ENCODE measurements at regions not wholly inside any gene's neighbourhood (a gene's known extent, or its start where the extent isn't known, plus 50 kb on each side); places are given as distances from the start of the nearest gene placed in this dataset.

DNA sequence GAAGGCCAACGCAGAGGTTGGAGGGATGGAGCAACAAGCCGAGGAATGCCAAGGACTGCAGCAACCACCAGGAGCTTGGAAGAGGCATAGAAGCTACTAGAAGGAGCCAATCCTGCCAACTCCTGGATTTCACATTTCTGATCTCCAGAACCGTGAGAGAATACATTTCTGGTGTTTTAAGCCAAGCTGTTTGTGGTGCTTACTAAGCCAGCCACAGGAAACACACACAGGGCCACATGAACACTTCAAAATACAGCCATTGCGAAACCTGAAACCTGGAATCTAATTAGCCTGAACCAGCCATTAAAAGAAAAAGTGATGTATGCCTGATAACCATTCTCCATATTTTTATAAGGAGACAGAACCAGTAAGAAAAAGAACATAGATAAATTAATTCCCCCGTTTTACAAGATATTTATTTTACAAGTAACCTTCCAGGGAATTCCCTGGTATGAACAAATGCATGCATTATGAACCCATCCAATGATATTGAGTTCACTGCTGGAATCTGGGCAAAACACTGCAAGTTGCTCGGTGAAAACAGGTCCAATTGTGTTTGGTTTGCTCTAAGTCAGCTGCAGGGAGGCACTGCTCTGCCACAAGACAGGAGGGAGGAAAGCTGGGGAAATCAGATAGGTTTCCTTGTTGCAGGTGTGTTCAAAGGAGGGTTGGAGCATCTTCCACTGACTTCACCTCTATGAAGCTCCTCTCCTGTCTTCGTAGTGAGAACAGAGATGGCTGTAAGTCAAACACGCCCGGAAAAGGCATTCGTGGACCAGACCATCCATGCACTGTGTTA lies 70.2 kb downstream of the ETS2 start:
- H3K27me3 ChIP-seq (ENCODE audit: control insufficient read depth, insufficient read depth, low read length), result no peaks in the 10 kb centered on the region
- CTCF ChIA-PET, result no interaction called here

More for the DNA sequence above, 70.2 kb downstream of the ETS2 start:
- POLR2A ChIA-PET, result no interaction called here
- Histone ChIP-seq H3K9me3 (ENCODE audit: control insufficient read depth, insufficient read depth, low read depth, low read length) (no peaks in the 10 kb centered on the region), H3K36me3 (ENCODE audit: control insufficient read depth, insufficient read depth, low read length) (no peaks in the 10 kb centered on the region), H3K4me1 (ENCODE audit: control insufficient read depth, insufficient read depth, low read length) (no peaks in the 10 kb centered on the region), H3K27ac (ENCODE audit: low read length) (no peak overlapping the region), H3K4me3 (ENCODE audit: low read depth in 2 of 2, low read length in 2 of 2) (no peak overlapping the region)
- ATAC-seq (no peak), DNase-seq (ENCODE audit: low read depth, low spot score) (no peak)
- BruUV-seq (replicated peaks), result no TSS peak
- in situ Hi-C loops (cut with HindIII; ENCODE audit: low pct_unique_long_range_greater_than_20kb, low sequenced_read_pairs) (no loop called here), intact Hi-C loops (cut with micrococcal nuclease; ENCODE audit: unreplicated experiment) (no loop called here)
- TF ChIP-seq TCF7L2 (IDR thresholded peaks at IDR 0.05; ENCODE audit: low read depth, low read length) (no peak), POLR2AphosphoS5 (IDR thresholded peaks at IDR 0.05; ENCODE audit: low read depth, low read length) (no peak), SIN3A (IDR thresholded peaks at IDR 0.05; ENCODE audit: borderline replicate concordance, insufficient read depth, low read depth, low read length) (no peak)
- TF ChIP-seq, protein P1, sequence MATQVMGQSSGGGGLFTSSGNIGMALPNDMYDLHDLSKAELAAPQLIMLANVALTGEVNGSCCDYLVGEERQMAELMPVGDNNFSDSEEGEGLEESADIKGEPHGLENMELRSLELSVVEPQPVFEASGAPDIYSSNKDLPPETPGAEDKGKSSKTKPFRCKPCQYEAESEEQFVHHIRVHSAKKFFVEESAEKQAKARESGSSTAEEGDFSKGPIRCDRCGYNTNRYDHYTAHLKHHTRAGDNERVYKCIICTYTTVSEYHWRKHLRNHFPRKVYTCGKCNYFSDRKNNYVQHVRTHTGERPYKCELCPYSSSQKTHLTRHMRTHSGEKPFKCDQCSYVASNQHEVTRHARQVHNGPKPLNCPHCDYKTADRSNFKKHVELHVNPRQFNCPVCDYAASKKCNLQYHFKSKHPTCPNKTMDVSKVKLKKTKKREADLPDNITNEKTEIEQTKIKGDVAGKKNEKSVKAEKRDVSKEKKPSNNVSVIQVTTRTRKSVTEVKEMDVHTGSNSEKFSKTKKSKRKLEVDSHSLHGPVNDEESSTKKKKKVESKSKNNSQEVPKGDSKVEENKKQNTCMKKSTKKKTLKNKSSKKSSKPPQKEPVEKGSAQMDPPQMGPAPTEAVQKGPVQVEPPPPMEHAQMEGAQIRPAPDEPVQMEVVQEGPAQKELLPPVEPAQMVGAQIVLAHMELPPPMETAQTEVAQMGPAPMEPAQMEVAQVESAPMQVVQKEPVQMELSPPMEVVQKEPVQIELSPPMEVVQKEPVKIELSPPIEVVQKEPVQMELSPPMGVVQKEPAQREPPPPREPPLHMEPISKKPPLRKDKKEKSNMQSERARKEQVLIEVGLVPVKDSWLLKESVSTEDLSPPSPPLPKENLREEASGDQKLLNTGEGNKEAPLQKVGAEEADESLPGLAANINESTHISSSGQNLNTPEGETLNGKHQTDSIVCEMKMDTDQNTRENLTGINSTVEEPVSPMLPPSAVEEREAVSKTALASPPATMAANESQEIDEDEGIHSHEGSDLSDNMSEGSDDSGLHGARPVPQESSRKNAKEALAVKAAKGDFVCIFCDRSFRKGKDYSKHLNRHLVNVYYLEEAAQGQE (IDR thresholded peaks at IDR 0.05; ENCODE audit: insufficient read depth in 1 of 2, low read depth in 2 of 2, low read length in 1 of 2), result no peak
- TF ChIP-seq, protein P2, sequence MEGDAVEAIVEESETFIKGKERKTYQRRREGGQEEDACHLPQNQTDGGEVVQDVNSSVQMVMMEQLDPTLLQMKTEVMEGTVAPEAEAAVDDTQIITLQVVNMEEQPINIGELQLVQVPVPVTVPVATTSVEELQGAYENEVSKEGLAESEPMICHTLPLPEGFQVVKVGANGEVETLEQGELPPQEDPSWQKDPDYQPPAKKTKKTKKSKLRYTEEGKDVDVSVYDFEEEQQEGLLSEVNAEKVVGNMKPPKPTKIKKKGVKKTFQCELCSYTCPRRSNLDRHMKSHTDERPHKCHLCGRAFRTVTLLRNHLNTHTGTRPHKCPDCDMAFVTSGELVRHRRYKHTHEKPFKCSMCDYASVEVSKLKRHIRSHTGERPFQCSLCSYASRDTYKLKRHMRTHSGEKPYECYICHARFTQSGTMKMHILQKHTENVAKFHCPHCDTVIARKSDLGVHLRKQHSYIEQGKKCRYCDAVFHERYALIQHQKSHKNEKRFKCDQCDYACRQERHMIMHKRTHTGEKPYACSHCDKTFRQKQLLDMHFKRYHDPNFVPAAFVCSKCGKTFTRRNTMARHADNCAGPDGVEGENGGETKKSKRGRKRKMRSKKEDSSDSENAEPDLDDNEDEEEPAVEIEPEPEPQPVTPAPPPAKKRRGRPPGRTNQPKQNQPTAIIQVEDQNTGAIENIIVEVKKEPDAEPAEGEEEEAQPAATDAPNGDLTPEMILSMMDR (IDR thresholded peaks at IDR 0.05), result no peak
